HuH-7 (cell line): ENCODE measurements at regions not wholly inside any gene's neighbourhood (a gene's known extent, or its start where the extent isn't known, plus 50 kb on each side); places are given as distances from the start of the nearest gene placed in this dataset.

ENCODE experiments used
- DNase-seq: peaks from one replicate; pipeline ENCODE4 v3.0.0; 2011; ENCODE audit warnings: low spot score

DNA sequence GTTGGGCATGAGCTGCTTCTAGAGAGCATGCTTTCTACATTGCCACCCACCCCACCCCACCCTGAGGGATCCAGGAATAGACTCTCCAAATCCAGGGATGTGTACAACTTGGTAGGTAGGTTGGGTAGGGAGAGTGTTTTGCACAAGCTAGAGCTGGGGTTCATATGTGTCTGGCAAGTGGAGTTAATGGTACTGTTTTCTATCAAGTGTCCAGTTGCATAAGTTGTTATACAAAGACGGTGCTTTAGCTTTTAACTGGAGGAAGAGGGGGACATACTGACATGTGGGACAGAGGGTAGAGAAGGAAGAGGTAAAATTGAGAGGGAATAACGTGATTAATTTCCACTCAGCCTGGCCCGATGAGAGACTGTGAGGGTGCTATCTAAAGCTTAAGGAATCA is 51.0 kb upstream of the TNC start:
- no peak for DNase-seq

DNA sequence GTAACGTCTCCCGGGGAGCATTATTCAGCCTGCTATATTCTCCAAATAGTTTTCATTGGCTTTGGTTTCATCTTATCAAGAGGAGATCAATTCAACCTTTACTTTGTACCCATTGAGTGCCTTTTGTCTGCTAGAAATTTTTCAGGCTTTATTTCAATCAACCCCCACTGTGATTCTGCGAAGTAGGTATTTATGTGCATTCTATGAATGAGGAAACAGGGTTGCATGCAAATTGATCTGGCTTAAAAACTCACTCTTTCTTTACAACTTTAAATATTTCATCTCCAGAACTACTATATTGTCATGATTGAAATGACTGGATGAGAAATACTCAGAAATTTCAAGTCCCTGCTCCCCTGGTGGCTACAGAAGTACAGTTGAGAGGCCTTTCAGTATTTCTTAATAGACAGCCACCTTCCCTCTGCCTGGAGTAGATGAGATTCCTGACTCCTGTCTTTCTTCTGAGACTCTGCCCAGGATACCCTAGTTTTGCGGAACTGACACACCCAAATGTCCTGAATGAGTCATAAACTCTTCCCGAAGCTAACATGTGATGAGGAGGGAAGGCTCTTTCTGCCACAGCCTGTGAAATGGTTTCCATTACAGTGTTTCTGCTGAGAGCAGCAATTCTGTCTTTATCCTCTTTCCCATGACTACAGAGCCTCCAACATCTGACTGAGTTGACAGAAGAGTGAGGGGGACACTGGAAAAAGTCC is 52.6 kb upstream of the TNC start:
- no peak for DNase-seq

DNA sequence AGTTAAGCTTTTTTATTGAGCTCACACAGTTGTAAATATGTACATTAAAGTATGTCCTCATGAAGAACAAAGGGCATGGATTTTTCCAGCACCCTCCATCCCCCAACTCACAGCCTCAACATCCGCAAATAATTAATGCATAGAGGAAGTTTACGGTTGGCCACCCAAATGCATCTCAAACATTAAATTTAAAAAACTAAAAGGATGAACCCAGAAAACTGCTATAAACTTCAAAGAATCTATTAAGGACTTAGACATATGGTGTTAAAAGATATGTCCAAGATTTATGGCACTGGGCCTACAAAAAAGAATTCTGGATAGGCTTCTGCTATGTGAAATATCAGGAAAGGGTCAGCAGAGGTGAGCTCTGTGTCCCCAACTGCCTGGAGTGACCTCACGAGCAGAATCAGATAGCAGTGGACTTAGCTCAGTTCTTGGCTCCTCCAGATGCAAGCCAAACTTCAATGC is 54.0 kb upstream of the TNC start:
- no peak for DNase-seq

GRCh38 chr9:115182264-115182663 is 64.3 kb upstream of the TNC start:
- no peak for DNase-seq

DNA sequence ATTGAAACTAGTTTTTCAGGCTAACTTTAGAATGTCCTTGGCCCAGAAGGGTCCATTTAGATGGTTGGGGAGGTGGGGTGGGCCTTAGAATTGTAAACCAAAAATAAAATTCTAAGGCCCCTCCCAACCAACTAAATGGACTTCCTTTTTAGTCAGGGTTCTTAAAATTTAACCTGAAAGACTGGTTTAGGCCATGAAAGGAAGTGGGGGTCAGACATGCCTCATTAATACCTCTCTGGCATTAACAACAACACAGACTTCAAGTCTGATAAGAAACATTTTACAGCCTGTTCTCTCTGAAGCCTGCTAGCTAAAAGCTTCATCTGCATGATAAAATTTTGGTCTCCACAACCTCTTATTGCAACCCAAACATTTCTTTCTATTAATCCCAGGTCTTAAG is 65.5 kb upstream of the TNC start:
- DNase-seq = no peak

GRCh38 chr9:115189686-115190085 is 71.7 kb upstream of the TNC start:
- DNase-seq = no peak

- DNase-seq = no peak
Measured at GRCh38 chr9:115191667-115192066, 73.7 kb upstream of the TNC start.

DNA sequence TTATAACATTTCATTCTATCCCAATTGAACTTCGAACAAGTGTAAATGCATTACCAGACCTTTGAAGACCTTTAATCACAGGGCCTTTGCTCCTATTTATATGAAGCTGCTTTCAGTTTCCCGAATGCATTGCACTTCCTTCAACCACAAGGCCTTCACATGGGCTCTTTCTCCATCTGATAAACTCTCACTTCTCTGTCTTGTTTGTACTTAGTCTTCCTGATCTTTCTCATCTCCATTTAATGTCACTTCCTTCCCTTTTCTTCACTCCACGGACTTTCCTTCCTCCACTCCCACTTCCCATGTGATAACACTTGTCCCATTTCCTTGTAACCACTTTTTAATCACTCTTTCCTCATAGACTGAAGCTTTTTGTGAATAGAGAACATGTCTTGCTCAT is 74.3 kb upstream of the TNC start:
- DNase-seq = no peak

- no peak for DNase-seq
Measured at GRCh38 chr9:115192835-115193525, 75.0 kb upstream of the TNC start.

GRCh38 chr9:115193777-115194176 is 75.8 kb upstream of the TNC start:
- no peak for DNase-seq

DNA sequence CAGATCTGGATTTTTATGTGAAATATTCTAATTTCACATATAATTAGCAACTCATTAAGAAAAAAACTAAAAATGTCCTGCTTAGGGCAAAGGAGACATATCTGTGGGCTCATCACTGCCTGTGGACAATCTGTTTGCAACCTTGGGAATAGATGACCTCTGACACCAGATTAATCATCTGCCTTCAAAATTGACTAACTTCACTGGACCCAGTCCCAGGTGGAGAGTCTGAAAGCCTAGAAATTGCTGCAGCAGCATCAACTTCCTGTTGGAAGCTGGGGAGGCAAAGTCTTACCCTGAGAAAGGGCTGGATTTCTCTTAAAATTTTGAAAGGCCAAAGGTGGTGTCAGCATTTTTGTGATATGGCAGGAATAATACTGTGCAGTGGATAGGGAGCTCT is 76.3 kb upstream of the TNC start:
- no peak for DNase-seq

GRCh38 chr9:115195912-115196311 is 78.0 kb upstream of the TNC start:
- no peak for DNase-seq

- no peak for DNase-seq
Measured at GRCh38 chr9:115196919-115197318, 79.0 kb upstream of the TNC start.

GRCh38 chr9:115198001-115198400 is 80.0 kb upstream of the TNC start:
- no peak for DNase-seq

GRCh38 chr9:115200711-115201505 is 83.0 kb upstream of the TNC start:
- DNase-seq = no peak

GRCh38 chr9:115202181-115202580 is 84.2 kb upstream of the TNC start:
- DNase-seq = no peak

DNA sequence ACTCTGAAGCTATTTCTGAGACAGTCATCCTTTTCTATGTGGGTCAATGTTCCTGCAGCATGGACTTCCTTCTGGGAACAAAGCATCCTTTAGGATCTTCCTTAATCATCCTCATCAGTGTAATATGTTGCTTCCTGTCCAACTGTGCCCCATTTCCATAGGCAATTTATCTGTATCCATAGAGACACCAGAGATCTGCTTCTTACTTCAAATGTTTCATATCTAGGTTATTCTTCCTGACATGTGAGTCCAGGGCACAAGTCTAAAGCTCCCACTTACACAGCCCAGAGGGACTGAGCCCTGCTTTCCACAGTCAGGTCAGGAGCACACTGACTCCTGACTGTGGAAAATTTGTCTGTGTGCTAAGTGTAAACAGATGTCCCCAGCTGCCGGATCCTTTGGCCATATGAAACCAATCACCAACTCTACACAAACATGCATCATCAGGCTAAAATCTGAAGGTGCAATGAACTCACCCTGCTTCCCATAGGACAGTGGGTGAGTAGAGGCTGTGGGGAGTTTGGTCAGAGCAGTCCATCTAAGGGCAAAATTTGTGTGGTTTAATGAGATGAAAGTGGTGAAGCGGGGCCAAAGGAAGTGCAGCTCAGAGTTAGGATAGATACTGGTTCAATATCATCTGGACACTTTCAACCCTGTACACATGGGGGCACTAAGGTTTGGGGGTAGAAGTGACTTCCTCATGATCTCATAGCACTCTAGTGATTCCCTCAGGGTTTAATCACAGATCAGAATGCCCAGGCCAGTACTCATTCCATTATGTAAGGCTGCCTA is 85.2 kb upstream of the TNC start:
- DNase-seq = no peak

- DNase-seq = no peak
Measured at GRCh38 chr9:115204904-115205453, 87.0 kb upstream of the TNC start.

- DNase-seq = no peak
Measured at GRCh38 chr9:115207003-115207836, 89.3 kb upstream of the TNC start.

- no peak for DNase-seq
Measured at GRCh38 chr9:115208501-115208900, 90.5 kb upstream of the TNC start.
